ENCODE measurements at regions not wholly inside any gene's neighbourhood (a gene's known extent, or its start where the extent isn't known, plus 50 kb on each side); places are given as distances from the start of the nearest gene placed in this dataset.

DNA sequence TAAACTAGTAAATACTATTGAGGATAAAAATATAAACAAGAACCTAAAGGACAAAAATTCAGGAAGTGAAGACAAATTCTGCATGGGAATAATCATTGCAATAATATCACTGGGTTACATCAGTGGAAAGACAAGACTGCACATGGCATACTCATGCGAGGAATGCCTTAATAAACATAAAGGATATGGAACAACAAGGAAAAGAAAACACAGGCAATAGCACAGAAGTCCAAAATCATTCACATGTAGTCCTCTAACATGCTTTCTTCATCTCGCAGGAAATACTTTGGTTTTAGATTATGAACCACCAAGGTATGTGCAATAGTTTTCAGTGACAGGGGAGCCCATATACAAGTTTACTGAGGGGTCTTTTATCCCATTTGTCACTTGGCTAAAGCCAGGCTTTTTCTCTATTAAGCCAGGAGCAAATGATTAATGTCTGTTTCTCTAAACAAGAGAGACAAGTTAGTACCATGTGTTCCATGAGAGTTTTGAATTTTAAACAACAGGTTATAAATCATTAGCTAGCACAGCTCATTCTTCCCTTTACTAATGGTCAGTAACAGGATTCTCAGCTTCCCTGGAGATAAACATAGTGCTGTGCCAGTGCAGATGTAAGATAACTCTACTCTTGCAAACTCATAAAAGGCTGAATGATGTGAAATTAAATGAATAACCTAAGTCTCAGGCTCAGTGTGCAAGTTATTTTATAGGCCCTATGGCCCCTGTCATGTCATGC, 353.6 kb upstream of the FSIP2 start:
- TF ChIP-seq ZNF8 (CRISPR knock-in tag; IDR thresholded peaks at IDR 0.05) (no peak), ARNTL (CRISPR knock-in tag; IDR thresholded peaks at IDR 0.05; ENCODE audit: borderline replicate concordance, low read depth) (no peak), GLIS3 (CRISPR knock-in tag; IDR thresholded peaks at IDR 0.05) (no peak), ZFP3 (CRISPR knock-in tag; IDR thresholded peaks at IDR 0.05) (no peak), PPARA (CRISPR knock-in tag; IDR thresholded peaks at IDR 0.05; ENCODE audit: borderline replicate concordance) (no peak), SNAI2 (CRISPR knock-in tag; IDR thresholded peaks at IDR 0.05) (no peak), ISL1 (CRISPR knock-in tag; IDR thresholded peaks at IDR 0.05) (no peak), RARB (CRISPR knock-in tag; IDR thresholded peaks at IDR 0.05) (no peak), ESRRG (CRISPR knock-in tag; IDR thresholded peaks at IDR 0.05) (no peak), ZNF565 (CRISPR knock-in tag; conservative IDR thresholded peaks at IDR 0.05; ENCODE audit: low read depth) (no peak), ZC3H10 (CRISPR knock-in tag; IDR thresholded peaks at IDR 0.05) (no peak)
- TF ChIP-seq, protein P1, sequence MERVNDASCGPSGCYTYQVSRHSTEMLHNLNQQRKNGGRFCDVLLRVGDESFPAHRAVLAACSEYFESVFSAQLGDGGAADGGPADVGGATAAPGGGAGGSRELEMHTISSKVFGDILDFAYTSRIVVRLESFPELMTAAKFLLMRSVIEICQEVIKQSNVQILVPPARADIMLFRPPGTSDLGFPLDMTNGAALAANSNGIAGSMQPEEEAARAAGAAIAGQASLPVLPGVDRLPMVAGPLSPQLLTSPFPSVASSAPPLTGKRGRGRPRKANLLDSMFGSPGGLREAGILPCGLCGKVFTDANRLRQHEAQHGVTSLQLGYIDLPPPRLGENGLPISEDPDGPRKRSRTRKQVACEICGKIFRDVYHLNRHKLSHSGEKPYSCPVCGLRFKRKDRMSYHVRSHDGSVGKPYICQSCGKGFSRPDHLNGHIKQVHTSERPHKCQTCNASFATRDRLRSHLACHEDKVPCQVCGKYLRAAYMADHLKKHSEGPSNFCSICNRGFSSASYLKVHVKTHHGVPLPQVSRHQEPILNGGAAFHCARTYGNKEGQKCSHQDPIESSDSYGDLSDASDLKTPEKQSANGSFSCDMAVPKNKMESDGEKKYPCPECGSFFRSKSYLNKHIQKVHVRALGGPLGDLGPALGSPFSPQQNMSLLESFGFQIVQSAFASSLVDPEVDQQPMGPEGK (CRISPR knock-in tag; IDR thresholded peaks at IDR 0.05; ENCODE audit: borderline replicate concordance) = no peak
- TF ChIP-seq, protein P2, sequence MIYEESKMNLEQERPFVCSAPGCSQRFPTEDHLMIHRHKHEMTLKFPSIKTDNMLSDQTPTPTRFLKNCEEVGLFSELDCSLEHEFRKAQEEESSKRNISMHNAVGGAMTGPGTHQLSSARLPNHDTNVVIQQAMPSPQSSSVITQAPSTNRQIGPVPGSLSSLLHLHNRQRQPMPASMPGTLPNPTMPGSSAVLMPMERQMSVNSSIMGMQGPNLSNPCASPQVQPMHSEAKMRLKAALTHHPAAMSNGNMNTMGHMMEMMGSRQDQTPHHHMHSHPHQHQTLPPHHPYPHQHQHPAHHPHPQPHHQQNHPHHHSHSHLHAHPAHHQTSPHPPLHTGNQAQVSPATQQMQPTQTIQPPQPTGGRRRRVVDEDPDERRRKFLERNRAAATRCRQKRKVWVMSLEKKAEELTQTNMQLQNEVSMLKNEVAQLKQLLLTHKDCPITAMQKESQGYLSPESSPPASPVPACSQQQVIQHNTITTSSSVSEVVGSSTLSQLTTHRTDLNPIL (CRISPR knock-in tag; IDR thresholded peaks at IDR 0.05; ENCODE audit: low read depth) = no peak

Measured in SK-N-SH treated with all-trans-retinoic acid at 6 μM for 48 hours (cell line).